ENCODE measurements at regions not wholly inside any gene's neighbourhood (a gene's known extent, or its start where the extent isn't known, plus 50 kb on each side); places are given as distances from the start of the nearest gene placed in this dataset.

GRCh38 chr3:61444782-61445181 is 116.6 kb upstream of the PTPRG start:
- no peak for TF ChIP-seq CTCF (IDR thresholded peaks at IDR 0.05; ENCODE audit: low read depth, low read length, missing input control)
- TF ChIP-seq MAX (IDR thresholded peaks at IDR 0.05), result no peak
- TF ChIP-seq ATF3 (IDR thresholded peaks at IDR 0.05), result no peak
- no peak for TF ChIP-seq SP1 (IDR thresholded peaks at IDR 0.05)
- TF ChIP-seq RAD21 (IDR thresholded peaks at IDR 0.05), result no peak
- no peak for TF ChIP-seq REST (IDR thresholded peaks at IDR 0.05)
- TF ChIP-seq YY1 (IDR thresholded peaks at IDR 0.05), result no peak

All from liver (tissue), 3 donors.